Stimulated activated CD4-positive, alpha-beta T cell treated with anti-CD3 and anti-CD28 coated beads, Interleukin-12 subunit alpha, Interleukin-12 subunit beta, amount 100 ng/mL, for 24 hours (primary cell): ENCODE measurements at regions not wholly inside any gene's neighbourhood (a gene's known extent, or its start where the extent isn't known, plus 50 kb on each side); places are given as distances from the start of the nearest gene placed in this dataset.

ENCODE experiments used
- DNase-seq, 2 experiments: peaks; one replicate each; pipeline ENCODE4 v3.0.0-alpha.2; 2020; ENCODE audit warnings: low read depth in 2 of 2

- DNase-seq, result no peak
Observed at GRCh38 chr22:48244388-48245195, 1482.1 kb downstream of the TBC1D22A start.

GRCh38 chr22:48242461-48242864 is 1480.0 kb downstream of the TBC1D22A start:
- DNase-seq, result no peak

GRCh38 chr22:48241658-48242057 is 1479.2 kb downstream of the TBC1D22A start:
- DNase-seq, result no peak

GRCh38 chr22:48240935-48241230 is 1478.4 kb downstream of the TBC1D22A start:
- DNase-seq, result no peak

GRCh38 chr22:48240148-48240934 is 1477.9 kb downstream of the TBC1D22A start:
- DNase-seq, result no peak

- no peak for DNase-seq
Observed at GRCh38 chr22:48239461-48240147, 1477.2 kb downstream of the TBC1D22A start.

- no peak for DNase-seq
Observed at GRCh38 chr22:48238966-48239365, 1476.5 kb downstream of the TBC1D22A start.

- DNase-seq, result no peak
Observed at GRCh38 chr22:48238284-48238915, 1476.0 kb downstream of the TBC1D22A start.

- DNase-seq, result no peak
Observed at GRCh38 chr22:48237466-48238283, 1475.2 kb downstream of the TBC1D22A start.

GRCh38 chr22:48236261-48236660 is 1473.8 kb downstream of the TBC1D22A start:
- no peak for DNase-seq

GRCh38 chr22:48235744-48236143 is 1473.3 kb downstream of the TBC1D22A start:
- no peak for DNase-seq

DNA sequence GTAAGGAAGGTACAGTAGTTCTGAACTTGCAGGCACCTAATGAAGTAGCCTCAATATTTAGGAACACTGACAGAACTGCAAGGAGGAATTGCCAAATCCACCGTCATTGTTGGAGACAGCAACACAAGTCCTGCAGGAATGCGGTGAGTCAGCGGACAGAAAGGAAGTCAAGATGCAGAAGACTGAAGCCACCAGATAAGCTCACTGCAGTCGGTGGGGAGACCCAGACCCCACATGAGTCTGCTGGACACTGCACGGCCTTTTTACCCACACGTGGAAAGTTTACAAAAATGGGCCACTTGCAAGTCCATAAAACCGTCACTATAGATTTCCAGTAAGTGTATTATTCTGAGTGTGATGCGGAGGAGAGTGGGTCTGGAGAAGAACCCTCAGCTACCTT is 1471.6 kb downstream of the TBC1D22A start:
- DNase-seq, result no peak

DNA sequence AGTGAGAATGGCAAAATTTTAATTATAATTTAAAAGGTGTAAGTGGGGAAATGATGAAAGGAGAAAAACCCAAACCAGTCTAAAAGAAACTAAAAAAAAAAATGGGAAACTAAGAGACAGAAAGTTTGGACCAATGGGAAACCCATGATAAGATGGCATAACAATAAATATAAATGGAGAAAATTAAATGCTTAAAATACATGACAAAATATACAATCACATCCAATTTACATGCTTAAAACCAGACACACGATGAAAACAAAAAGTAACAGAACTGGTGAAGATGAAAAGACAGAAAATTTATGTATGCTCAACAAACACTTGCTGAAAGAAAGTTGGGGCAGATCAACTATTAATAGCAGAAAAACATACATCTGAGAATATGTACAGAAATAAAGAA is 1471.1 kb downstream of the TBC1D22A start:
- no peak for DNase-seq

GRCh38 chr22:48228468-48228867 is 1466.0 kb downstream of the TBC1D22A start:
- no peak for DNase-seq

DNA sequence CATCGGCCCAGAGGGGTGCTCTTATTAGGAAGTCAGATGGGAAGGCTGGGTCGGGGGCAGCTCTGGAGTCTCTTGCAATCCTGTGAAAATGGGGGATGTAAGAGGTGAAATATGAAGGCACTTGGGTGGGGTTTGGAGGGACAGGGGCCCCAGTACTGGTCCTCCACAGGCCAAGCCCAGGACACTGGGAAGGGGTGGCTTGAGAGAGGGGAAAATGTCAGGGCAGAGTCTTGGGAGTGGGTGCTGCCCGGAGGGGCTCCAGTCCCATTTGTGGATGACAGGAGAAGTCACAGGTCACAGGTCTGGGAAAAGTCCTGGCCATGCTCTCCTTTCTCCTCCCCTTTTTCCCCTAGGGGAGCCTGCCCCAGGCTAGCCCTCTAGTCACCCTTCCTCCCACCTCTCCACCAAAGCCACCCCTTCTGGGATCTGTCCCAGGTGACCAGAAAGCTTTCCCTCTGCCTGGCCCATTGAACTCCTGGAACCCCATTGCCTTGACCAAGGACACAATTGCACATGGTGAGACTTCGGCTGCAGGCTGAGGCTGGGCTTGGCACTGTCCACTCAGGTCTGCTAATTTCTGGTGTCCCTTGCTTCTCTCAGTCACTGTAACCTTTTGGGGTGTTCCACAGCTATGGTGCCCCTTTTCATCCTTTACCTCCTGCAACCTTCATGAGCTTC is 1465.0 kb downstream of the TBC1D22A start:
- no peak for DNase-seq

GRCh38 chr22:48226026-48227013 is 1463.9 kb downstream of the TBC1D22A start:
- no peak for DNase-seq

- DNase-seq, result no peak
Observed at GRCh38 chr22:48224332-48224731, 1461.9 kb downstream of the TBC1D22A start.

DNA sequence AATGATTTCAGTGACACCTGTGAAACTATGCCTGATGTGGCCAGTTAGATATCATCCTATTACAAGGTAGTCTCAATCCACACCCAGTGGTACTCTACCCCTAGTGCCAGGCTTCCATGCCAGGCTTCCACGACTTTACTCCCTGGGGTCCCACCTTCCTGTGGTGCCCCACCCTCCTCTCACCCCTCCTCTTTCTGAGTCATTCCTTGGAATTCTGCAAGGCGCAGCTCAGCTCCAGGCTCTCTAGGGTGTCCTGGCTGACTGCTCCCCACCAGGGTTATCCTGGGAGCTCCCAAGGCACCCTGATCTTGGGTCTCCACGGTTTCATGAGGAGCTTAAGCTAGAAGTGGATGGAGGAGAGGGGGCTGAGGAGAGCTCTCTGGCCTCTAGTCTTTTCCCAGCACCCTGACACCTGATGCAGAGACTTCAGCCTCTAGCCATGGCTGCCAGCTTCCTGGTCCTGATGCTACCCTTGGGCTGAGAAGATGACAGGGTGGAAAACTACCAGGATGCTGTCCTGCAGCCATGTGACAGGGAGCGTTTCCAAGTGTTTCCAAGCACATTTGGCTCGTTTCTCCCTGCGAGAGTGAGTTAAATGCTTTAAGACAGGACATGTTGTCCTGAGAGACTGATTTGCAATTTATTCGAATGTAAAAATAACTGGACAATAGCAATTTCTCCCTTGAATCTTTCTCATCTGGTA is 1461.2 kb downstream of the TBC1D22A start:
- no peak for DNase-seq
